HCT116 (cell line): ENCODE measurements at regions not wholly inside any gene's neighbourhood (a gene's known extent, or its start where the extent isn't known, plus 50 kb on each side); places are given as distances from the start of the nearest gene placed in this dataset.

ENCODE experiments used
- ATAC-seq: fragments of 200-7000 bp; cut with Tn5 transposase; 2 replicates; pipeline ENCODE4 v1.9.1; 2020; ENCODE audit warnings: mild to moderate bottlenecking, moderate library complexity
- BruUV-seq: library from RNA; stranded (reverse); fragments of 400-500 nt; replicated peaks from 2 replicates; lab custom pipeline; 2021; lab: Mats Ljungman, UMichigan
- CTCF ChIA-PET: fragments of 300-600 bp; sonication (Branson Sonifier 250); formaldehyde crosslinking; loops from one replicate; lab custom pipeline; 2021; ENCODE audit warnings: antibody characterized with exemption; lab: Charles Lee
- POLR2A ChIA-PET: fragments of 300-600, 350-600 bp; sonication (Branson Sonifier 250); formaldehyde crosslinking; loops from one replicate; lab custom pipeline; 2021; ENCODE audit warnings: antibody characterized with exemption; lab: Charles Lee
- RAD21 ChIA-PET, 2 experiments: fragments of 300-600 bp; sonication (Branson Sonifier 250); formaldehyde crosslinking; loops; one replicate each; lab custom pipeline; 2023; ENCODE audit warnings: low total read pairs in 2 of 2; ENCODE audit not compliant: uncharacterized antibody in 2 of 2, unreplicated experiment in 2 of 2, low non-redundant PET in 1 of 2; lab: Charles Lee
- DNase-seq: peaks from one replicate; pipeline ENCODE4 v3.0.0-alpha.2; 2010; ENCODE audit warnings: low read depth, low spot score
- H2AFZ ChIP-seq: fragments of 200-600 bp; shearing (Covaris generic), sonication (generic); 2 replicates; pipeline ENCODE4 v1.6.1; 2017; ENCODE audit warnings: low read depth, mixed run types, mixed read lengths, antibody characterized with exemption, low read length; ENCODE audit not compliant: poor library complexity, severe bottlenecking
- H3K27ac ChIP-seq: 2 replicates; pipeline ENCODE4 v1.5.1; 2012; ENCODE audit warnings: low read depth, low read length
- H3K27me3 ChIP-seq: fragments of 200-600 bp; sonication (generic); 2 replicates; pipeline ENCODE4 v1.6.1; 2016; ENCODE audit warnings: mixed run types, low read length, mixed read lengths; ENCODE audit not compliant: insufficient read depth
- H3K36me3 ChIP-seq, 2 experiments: fragments of 200-500 bp in 1 of 2; fragments of 200-600 bp in 1 of 2; sonication (Bioruptor generic) in 1 of 2; sonication (generic) in 1 of 2; 2 replicates each; pipeline versions ENCODE4 v1.5.1 to v1.6.1; 2014 to 2016; ENCODE audit warnings: low read length in 2 of 2, inconsistent platforms in 1 of 2, mixed read lengths in 1 of 2, mixed run types in 1 of 2; ENCODE audit not compliant: insufficient read depth in 2 of 2, control insufficient read depth in 1 of 2
- H3K4me1 ChIP-seq, 2 experiments: fragments of 200-600 bp in 1 of 2; sonication (generic) in 1 of 2; 2 replicates each; pipeline versions ENCODE4 v1.5.1 to v1.6.1; 2012 to 2017; ENCODE audit warnings: low read length in 2 of 2, inconsistent platforms in 1 of 2, mild to moderate bottlenecking in 1 of 2, mixed read lengths in 1 of 2, mixed run types in 1 of 2, moderate library complexity in 1 of 2; ENCODE audit not compliant: insufficient read depth in 2 of 2, control insufficient read depth in 1 of 2
- H3K4me2 ChIP-seq: fragments of 200-600 bp; sonication (generic); 2 replicates; pipeline ENCODE4 v1.6.1; 2017; ENCODE audit warnings: mixed run types, low read length, mixed read lengths
- H3K4me3 ChIP-seq, 2 experiments: fragments of 200-600 bp in 1 of 2; sonication (generic) in 1 of 2; replicated peaks in 1 of 2; 2 replicates each; pipeline ENCODE4 v1.5.1; 2011 to 2016; ENCODE audit warnings: low read length in 2 of 2, control low read depth in 1 of 2, low read depth in 1 of 2, mild to moderate bottlenecking in 1 of 2, mixed read lengths in 1 of 2, mixed run types in 1 of 2
- H3K79me2 ChIP-seq: fragments of 200-600 bp; sonication (generic); 2 replicates; pipeline ENCODE4 v1.6.1; 2017; ENCODE audit warnings: mild to moderate bottlenecking, mixed run types, low read length, moderate library complexity, mixed read lengths; ENCODE audit not compliant: insufficient read depth
- H3K9ac ChIP-seq: fragments of 200-600 bp; sonication (generic); 2 replicates; pipeline ENCODE4 v1.6.1; 2016; ENCODE audit warnings: low read length, mixed read lengths
- H3K9me2 ChIP-seq: fragments of 200-600 bp; sonication (generic), shearing (Covaris generic); 2 replicates; pipeline ENCODE4 v1.6.1; 2017; ENCODE audit warnings: mixed run types, mild to moderate bottlenecking, moderate library complexity; ENCODE audit not compliant: insufficient read depth
- H3K9me3 ChIP-seq, 2 experiments: fragments of 200-500 bp in 1 of 2; fragments of 200-600 bp in 1 of 2; sonication (Bioruptor generic) in 1 of 2; sonication (generic) in 1 of 2; 2 replicates each; pipeline ENCODE4 v1.6.1; 2014 to 2017; ENCODE audit warnings: low read length in 2 of 2, mixed read lengths in 2 of 2, inconsistent platforms in 1 of 2, low read depth in 1 of 2, mild to moderate bottlenecking in 1 of 2, mixed run types in 1 of 2, moderate library complexity in 1 of 2; ENCODE audit not compliant: control insufficient read depth in 1 of 2, insufficient read depth in 1 of 2
- H4K20me1 ChIP-seq: fragments of 200-600 bp; sonication (generic), shearing (Covaris generic); 2 replicates; pipeline ENCODE4 v1.6.1; 2017; ENCODE audit warnings: mixed run types, mild to moderate bottlenecking, moderate library complexity; ENCODE audit not compliant: insufficient read depth
- CEBPB ChIP-seq: IDR thresholded peaks from 2 replicates; pipeline ENCODE4 v1.6.1; 2012; ENCODE audit warnings: low read depth
- EGR1 ChIP-seq: IDR thresholded peaks from 2 replicates; pipeline ENCODE4 v1.6.1; 2012; ENCODE audit warnings: low read depth
- EZH2 ChIP-seq: fragments of 200-600 bp; sonication (generic); IDR thresholded peaks from 2 replicates; pipeline ENCODE4 v1.6.1; 2017; ENCODE audit warnings: antibody characterized with exemption, mixed run types
- EZH2phosphoT487 ChIP-seq: fragments of 200-600 bp; IDR thresholded peaks from 2 replicates; pipeline ENCODE4 v1.6.1; 2018; ENCODE audit warnings: antibody characterized with exemption, borderline replicate concordance
- MAX ChIP-seq: IDR thresholded peaks from 2 replicates; pipeline ENCODE4 v1.6.1; 2012
- POLR2A ChIP-seq: IDR thresholded peaks from 2 replicates; pipeline ENCODE4 v1.7.0; 2011; ENCODE audit warnings: borderline replicate concordance; ENCODE audit not compliant: insufficient read depth, insufficient read length; ENCODE audit errors: extremely low read depth
- SRF ChIP-seq: IDR thresholded peaks from 2 replicates; pipeline ENCODE4 v1.6.1; 2012; ENCODE audit warnings: low read depth
- TCF7L2 ChIP-seq: IDR thresholded peaks from 2 replicates; pipeline ENCODE4 v1.7.0; 2011; ENCODE audit warnings: borderline replicate concordance, inconsistent platforms; ENCODE audit not compliant: insufficient read depth, insufficient read length; ENCODE audit errors: extremely low read depth
- ZFX ChIP-seq: fragments of 450-650 bp; IDR thresholded peaks from 2 replicates; pipeline ENCODE4 v1.6.1; 2017
- intact Hi-C: fragments of 100-400 bp; cut with micrococcal nuclease; formaldehyde crosslinking; loops from 2 replicates; pipeline ENCODE4 v1.10.0; 2022
- TF ChIP-seq, protein P1 (sequence below): IDR thresholded peaks from 2 replicates; pipeline ENCODE4 v1.6.1; 2012; ENCODE audit warnings: low read depth

DNA sequence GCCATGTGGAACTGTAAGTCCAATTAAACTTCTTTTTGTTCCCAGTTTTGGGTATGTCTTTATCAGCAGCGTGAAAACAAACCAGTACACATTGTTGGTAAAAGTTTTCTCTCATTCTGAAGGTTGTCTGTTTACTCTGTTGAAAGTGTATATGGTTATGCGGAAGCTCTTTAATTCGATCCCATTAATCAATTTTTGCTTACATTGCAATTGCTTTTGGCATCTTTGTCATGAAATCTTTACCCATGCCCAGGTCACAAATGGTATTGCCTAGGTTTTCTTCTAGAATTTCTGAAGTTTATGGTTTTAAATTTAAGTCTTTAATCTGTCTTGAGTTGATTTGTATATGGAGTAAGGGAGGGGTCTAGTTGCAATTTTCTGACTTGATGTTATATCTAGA is 1901.9 kb downstream of the MAT2B start:
- H3K36me3 ChIP-seq, result no peaks in the 10 kb centered on the region
- intact Hi-C loops, result no loop called here
- no peaks in the 10 kb centered on the region for H3K4me1 ChIP-seq
- no peak overlapping the region for H3K4me3 ChIP-seq
- TF ChIP-seq SRF, result no peak
- TF ChIP-seq ZFX, result no peak
- no peak for TF ChIP-seq CEBPB
- no peak for TF ChIP-seq MAX
- no peak for TF ChIP-seq POLR2A
- no peak for TF ChIP-seq EZH2
- no peak for TF ChIP-seq EGR1
- TF ChIP-seq, protein P1, sequence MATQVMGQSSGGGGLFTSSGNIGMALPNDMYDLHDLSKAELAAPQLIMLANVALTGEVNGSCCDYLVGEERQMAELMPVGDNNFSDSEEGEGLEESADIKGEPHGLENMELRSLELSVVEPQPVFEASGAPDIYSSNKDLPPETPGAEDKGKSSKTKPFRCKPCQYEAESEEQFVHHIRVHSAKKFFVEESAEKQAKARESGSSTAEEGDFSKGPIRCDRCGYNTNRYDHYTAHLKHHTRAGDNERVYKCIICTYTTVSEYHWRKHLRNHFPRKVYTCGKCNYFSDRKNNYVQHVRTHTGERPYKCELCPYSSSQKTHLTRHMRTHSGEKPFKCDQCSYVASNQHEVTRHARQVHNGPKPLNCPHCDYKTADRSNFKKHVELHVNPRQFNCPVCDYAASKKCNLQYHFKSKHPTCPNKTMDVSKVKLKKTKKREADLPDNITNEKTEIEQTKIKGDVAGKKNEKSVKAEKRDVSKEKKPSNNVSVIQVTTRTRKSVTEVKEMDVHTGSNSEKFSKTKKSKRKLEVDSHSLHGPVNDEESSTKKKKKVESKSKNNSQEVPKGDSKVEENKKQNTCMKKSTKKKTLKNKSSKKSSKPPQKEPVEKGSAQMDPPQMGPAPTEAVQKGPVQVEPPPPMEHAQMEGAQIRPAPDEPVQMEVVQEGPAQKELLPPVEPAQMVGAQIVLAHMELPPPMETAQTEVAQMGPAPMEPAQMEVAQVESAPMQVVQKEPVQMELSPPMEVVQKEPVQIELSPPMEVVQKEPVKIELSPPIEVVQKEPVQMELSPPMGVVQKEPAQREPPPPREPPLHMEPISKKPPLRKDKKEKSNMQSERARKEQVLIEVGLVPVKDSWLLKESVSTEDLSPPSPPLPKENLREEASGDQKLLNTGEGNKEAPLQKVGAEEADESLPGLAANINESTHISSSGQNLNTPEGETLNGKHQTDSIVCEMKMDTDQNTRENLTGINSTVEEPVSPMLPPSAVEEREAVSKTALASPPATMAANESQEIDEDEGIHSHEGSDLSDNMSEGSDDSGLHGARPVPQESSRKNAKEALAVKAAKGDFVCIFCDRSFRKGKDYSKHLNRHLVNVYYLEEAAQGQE, result no peak
- TF ChIP-seq TCF7L2, result no peak
- TF ChIP-seq EZH2phosphoT487, result no peak
- no peak overlapping the region for H3K9ac ChIP-seq
- H4K20me1 ChIP-seq, result no peaks in the 10 kb centered on the region
- no peak overlapping the region for H2AFZ ChIP-seq
- H3K27me3 ChIP-seq, result no peaks in the 10 kb centered on the region
- no peaks in the 10 kb centered on the region for H3K79me2 ChIP-seq
- H3K27ac ChIP-seq, result no peak overlapping the region
- CTCF ChIA-PET, result no interaction called here
- POLR2A ChIA-PET, result no interaction called here
- ATAC-seq (no peak), DNase-seq (no peak)
- no peaks in the 10 kb centered on the region for H3K9me2 ChIP-seq
- H3K9me3 ChIP-seq, result peaks cover 1 to 5% of the 10 kb centered on the region in 2 experiments; a peak in 2 of 4 replicates
- no TSS peak for BruUV-seq
- H3K4me2 ChIP-seq, result no peak overlapping the region
- RAD21 ChIA-PET, result no interaction called here
